Spleen (tissue), 11 donors: ENCODE measurements at regions not wholly inside any gene's neighbourhood (a gene's known extent, or its start where the extent isn't known, plus 50 kb on each side); places are given as distances from the start of the nearest gene placed in this dataset.

Experiments
- DNase-seq: peaks from one replicate; pipeline ENCODE4 v3.0.0-alpha.2; 2020
- H3K27ac ChIP-seq, 8 donors: fragments of 200-600 bp; sonication (generic) in 7 of 8; 1 replicate in 4 of 8; 2 replicates in 4 of 8; pipeline versions ENCODE4 v1.5.0 to v1.8.0; 2016 to 2021; ENCODE audit warnings: inconsistent platforms in 4 of 8, mild to moderate bottlenecking in 4 of 8, moderate library complexity in 1 of 8
- H3K27me3 ChIP-seq, 7 donors: fragments of 200-600 bp; sonication (generic) in 6 of 7; replicated peaks in 1 of 7; 1 replicate in 4 of 7; 2 replicates in 3 of 7; pipeline versions ENCODE4 v1.5.0 to v1.8.0; 2016 to 2021; ENCODE audit warnings: inconsistent platforms in 3 of 7, mild to moderate bottlenecking in 1 of 7
- H3K36me3 ChIP-seq, 6 donors: fragments of 200-600 bp; sonication (generic) in 5 of 6; 1 replicate in 4 of 6; 2 replicates in 2 of 6; pipeline versions ENCODE4 v1.5.0 to v1.8.0; 2016 to 2021; ENCODE audit warnings: inconsistent platforms in 2 of 6
- H3K4me1 ChIP-seq, 6 donors: fragments of 200-600 bp; sonication (generic) in 5 of 6; 1 replicate in 3 of 6; 2 replicates in 3 of 6; pipeline versions ENCODE4 v1.5.0 to v1.8.0; 2016 to 2021; ENCODE audit warnings: inconsistent platforms in 3 of 6
- H3K4me3 ChIP-seq, 8 donors: fragments of 200-600 bp; sonication (generic) in 7 of 8; 1 replicate in 4 of 8; 2 replicates in 4 of 8; pipeline versions ENCODE4 v1.5.0 to v1.8.0; 2016 to 2021; ENCODE audit warnings: inconsistent platforms in 4 of 8, mild to moderate bottlenecking in 4 of 8, moderate library complexity in 2 of 8
- H3K9me3 ChIP-seq, 8 donors: fragments of 200-600 bp; sonication (generic) in 7 of 8; 1 replicate in 4 of 8; 2 replicates in 4 of 8; pipeline versions ENCODE4 v1.5.0 to v1.8.0; 2016 to 2021; ENCODE audit warnings: inconsistent platforms in 4 of 8
- CTCF ChIP-seq, 11 experiments: fragments of 200-600 bp in 7 of 11; fragments of 450-650 bp in 4 of 11; sonication (generic) in 4 of 11; IDR thresholded peaks in 8 of 11; conservative IDR thresholded peaks in 3 of 11; 1 replicate in 7 of 11; 2 replicates in 4 of 11; pipeline versions ENCODE4 v1.4.0 to v1.8.0; 2016 to 2021; ENCODE audit warnings: antibody characterized with exemption in 11 of 11, inconsistent platforms in 4 of 11, mild to moderate bottlenecking in 1 of 11
- POLR2A ChIP-seq, 3 donors: fragments of 450-650 bp; IDR thresholded peaks; one replicate each; pipeline ENCODE4 v1.5.1; 2017; ENCODE audit warnings: antibody characterized with exemption in 3 of 3, mild to moderate bottlenecking in 1 of 3
- POLR2AphosphoS5 ChIP-seq, 3 donors: sonication (generic); formaldehyde crosslinking; IDR thresholded peaks; one replicate each; pipeline ENCODE4 v1.5.1; 2017; ENCODE audit warnings: antibody characterized with exemption in 3 of 3
- WGBS, 5 donors: extraction: QIAGEN DNeasy Blood & Tissue Kit in 3 of 5; methylation state at CpG; one replicate each; pipeline versions ENCODE4 v1.1.5 to v1.1.7; 2013 to 2018; 5-methylcytosine and 5-hydroxymethylcytosine counted together
- intact Hi-C: fragments of 100-400 bp; cut with DNase I; formaldehyde crosslinking; loops from one replicate; pipeline ENCODE4 v1.15.0; 2023; ENCODE audit warnings: low total_unique reads
- donor health status: healthy with polysubstance abuse.
- donor health status: DM: no; HTN: no; CAD: no; lungs with moderate emphysema.
- donor health status: DM: no; HTN: no; CAD: no.
- donor health status: Bipolar disorder and iron deficiency.
- donor health status: healthy.
- donor health status: DM: no; HTN: no; CAD: no.
- donor health status: DM: yes; HTN: yes; CAD: no.

DNA sequence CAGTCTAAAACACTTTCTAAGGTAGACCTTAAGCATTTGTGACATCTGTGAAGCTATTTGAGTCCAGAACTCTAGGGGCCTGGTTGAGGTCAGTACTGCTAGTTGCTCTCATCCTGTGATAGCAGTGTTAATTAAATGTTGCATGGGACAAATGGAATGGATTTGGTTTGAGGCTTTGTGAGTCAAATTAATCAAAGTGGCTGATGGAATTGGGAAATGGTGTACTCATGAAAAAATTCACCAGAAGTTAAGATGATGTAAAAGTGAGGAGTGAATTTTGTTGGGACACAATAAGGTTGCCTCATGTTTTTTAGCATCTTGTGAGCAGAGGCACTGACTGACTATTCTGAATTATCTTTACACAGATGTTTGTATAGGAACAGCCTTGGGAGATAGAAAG, 99.2 kb upstream of the ARSJ start:
- H3K27me3 ChIP-seq, result no peaks in the 10 kb centered on the region
- no peak for TF ChIP-seq POLR2AphosphoS5 (IDR thresholded peaks at IDR 0.05)
- TF ChIP-seq POLR2A (IDR thresholded peaks at IDR 0.05), result no peak
- TF ChIP-seq CTCF (IDR thresholded peaks at IDR 0.05 in 8 of 11, conservative IDR thresholded peaks at IDR 0.05 in 3 of 11), result no peak
- no peak for DNase-seq
- H3K27ac ChIP-seq, result no peak overlapping the region
- intact Hi-C loops, result loop anchor here (10.0 kb wide), 1 partner anchor 674 kb away; no protein-coding TSS in a partner anchor
- H3K4me3 ChIP-seq, result no peak overlapping the region
- H3K4me1 ChIP-seq, result no peaks in the 10 kb centered on the region
- no peaks in the 10 kb centered on the region for H3K9me3 ChIP-seq
- H3K36me3 ChIP-seq, result no peaks in the 10 kb centered on the region

- no peak for DNase-seq
- Histone ChIP-seq H3K36me3 (no peaks in the 10 kb centered on the region), H3K4me3 (no peak overlapping the region), H3K9me3 (no peaks in the 10 kb centered on the region), H3K27ac (no peak overlapping the region), H3K4me1 (no peaks in the 10 kb centered on the region), H3K27me3 (no peaks in the 10 kb centered on the region)
- intact Hi-C loops, result no loop called here
- TF ChIP-seq CTCF (IDR thresholded peaks at IDR 0.05 in 8 of 11, conservative IDR thresholded peaks at IDR 0.05 in 3 of 11) (no peak), POLR2AphosphoS5 (IDR thresholded peaks at IDR 0.05) (no peak), POLR2A (IDR thresholded peaks at IDR 0.05) (no peak)
Measured at GRCh38 chr4:114081783-114082182, 102.3 kb upstream of the ARSJ start.

DNA sequence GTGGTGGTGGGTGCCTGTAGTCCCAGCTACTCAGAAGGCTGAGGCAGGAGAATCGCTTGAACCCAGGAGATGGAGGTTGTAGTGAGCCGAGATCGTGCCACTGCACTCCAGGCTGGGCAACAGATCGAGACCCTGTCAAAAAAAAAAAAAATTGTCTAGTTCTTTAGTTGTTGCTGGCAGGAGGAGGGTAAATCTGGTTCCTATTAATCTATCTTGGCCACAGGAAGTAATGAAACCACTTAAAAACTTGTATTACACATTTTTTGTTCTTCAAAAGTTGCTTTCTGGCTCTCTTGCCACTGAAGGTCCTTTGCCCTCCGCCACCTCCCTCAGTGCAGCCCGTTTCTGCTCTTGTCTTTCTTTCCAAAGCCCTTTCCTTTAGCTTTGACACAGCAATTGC, 102.9 kb upstream of the ARSJ start:
- intact Hi-C loops, result no loop called here
- no peak for TF ChIP-seq CTCF (IDR thresholded peaks at IDR 0.05 in 8 of 11, conservative IDR thresholded peaks at IDR 0.05 in 3 of 11)
- no peak for TF ChIP-seq POLR2A (IDR thresholded peaks at IDR 0.05)
- no peak for TF ChIP-seq POLR2AphosphoS5 (IDR thresholded peaks at IDR 0.05)
- Histone ChIP-seq H3K9me3 (no peaks in the 10 kb centered on the region), H3K27me3 (no peaks in the 10 kb centered on the region), H3K36me3 (no peaks in the 10 kb centered on the region), H3K4me1 (no peaks in the 10 kb centered on the region), H3K27ac (no peak overlapping the region), H3K4me3 (no peak overlapping the region)
- 70 to 91% (median 82%) methylated on average over 6 of the region's 6 CpGs for WGBS, 5 donors
- DNase-seq, result no peak

DNA sequence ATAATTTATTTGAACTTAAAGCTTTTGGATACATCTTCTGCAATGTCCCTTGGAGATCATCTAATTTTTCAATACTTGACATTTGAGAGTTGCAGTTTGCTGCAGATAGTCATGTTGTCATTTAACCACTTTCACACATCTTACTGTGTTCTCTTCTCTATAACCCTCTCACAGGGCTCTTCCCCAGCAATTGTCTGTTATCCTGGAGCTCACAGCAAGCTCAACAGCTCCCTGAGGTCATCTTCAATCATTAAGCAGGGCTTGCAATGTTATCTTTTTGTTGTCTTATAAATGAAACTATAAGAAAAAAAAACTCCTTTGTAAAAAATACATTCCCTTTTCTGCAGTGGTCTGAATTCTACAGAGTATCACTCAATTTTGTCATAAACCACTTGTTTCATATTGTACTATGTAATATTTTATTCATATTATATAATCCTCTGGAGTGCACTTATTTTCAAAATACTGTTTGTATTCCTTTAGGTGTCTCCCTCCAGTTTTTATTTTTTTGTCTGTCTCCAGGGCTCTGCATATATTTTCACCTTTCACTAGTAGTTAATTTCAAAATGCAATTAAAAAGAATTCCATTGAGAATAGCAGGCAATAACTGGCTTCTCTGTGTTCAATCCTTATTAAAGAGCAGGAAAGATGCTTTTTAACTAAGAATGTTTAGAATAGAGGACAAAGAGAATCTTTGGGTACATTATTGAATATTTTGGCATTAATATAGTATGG, 106.3 kb upstream of the ARSJ start:
- no peaks in the 10 kb centered on the region for H3K4me1 ChIP-seq
- H3K27me3 ChIP-seq, result no peaks in the 10 kb centered on the region
- no peaks in the 10 kb centered on the region for H3K9me3 ChIP-seq
- intact Hi-C loops, result no loop called here
- H3K36me3 ChIP-seq, result no peaks in the 10 kb centered on the region
- no peak for TF ChIP-seq CTCF (IDR thresholded peaks at IDR 0.05 in 8 of 11, conservative IDR thresholded peaks at IDR 0.05 in 3 of 11)
- TF ChIP-seq POLR2A (IDR thresholded peaks at IDR 0.05), result no peak
- TF ChIP-seq POLR2AphosphoS5 (IDR thresholded peaks at IDR 0.05), result no peak
- H3K4me3 ChIP-seq, result no peak overlapping the region
- no peak overlapping the region for H3K27ac ChIP-seq
- no peak for DNase-seq
